NCI-H1436 treated with DMSO at 0.1 percent for 48 hours (cell line): ENCODE measurements at regions not wholly inside any gene's neighbourhood (a gene's known extent, or its start where the extent isn't known, plus 50 kb on each side); places are given as distances from the start of the nearest gene placed in this dataset.
A peak's percentile ranks its signal among the peaks of the same experiment; 100 is the strongest.
"Not testable (repeated sequence)": the region's sequence is repeated elsewhere in the genome, so short reads cannot be mapped to it uniquely, and the experiment has no call there.

Experiments
- DNase-seq: peaks from one replicate; lab custom pipeline; 2025; lab: John Stamatoyannopoulos, UW

DNA sequence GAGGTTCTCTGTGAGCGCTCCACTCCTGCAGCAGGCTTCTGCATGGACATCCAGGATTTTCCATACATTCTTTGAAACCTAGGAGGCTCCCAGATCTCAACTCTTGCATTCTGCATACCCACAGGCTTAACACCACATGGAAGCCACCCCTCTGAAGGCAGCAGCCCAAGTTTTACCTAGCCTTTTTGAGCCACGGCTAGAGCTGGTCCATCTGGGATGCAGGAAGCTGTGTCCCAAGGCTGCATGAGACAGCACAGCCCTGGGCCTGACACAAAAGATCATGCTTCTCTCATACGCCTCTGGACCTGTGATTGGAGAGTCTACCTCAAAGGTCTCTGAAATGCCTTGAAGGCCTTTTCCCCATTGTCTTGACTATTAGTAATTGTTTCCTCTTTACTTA, 53.6 kb upstream of the RPRM start:
- no peak for DNase-seq

DNA sequence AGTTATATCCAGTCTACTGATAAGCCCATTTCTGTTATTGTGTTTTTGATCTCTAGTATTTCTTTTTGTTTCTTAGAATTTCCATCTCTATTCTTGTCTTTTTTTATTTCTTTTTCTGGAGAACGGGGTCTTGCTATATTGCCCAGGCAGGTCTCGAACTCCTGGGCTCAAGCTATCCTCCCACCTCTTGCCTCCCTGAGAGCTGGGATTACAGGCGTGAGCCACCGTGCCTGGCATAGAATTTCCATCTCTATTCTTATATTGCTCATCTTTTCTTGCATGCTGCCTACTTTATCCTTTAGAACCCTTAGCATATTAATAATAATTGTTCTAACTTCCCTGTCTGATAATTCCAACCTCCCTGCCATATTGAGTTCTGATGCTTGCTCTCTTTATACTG, 55.2 kb upstream of the RPRM start:
- DNase-seq = not testable (repeated sequence)

DNA sequence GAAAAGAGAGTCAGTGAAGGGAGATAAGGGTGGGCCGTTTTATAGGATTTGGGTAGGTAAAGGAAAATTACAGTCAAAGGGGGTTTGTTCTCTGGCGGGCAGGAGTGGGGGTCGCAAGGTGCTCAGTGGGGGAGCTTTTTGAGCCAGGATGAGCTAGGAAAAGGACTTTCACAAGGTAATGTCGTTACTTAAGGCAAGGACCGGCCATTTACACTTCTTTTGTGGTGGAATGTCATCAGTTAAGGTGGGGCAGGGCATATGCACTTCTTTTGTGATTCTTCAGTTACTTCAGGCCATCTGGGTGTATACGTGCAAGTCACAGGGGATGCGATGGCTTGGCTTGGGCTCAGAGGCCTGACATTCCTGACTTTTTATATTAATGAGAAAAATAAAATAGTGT, 56.0 kb upstream of the RPRM start:
- not testable (repeated sequence) for DNase-seq

DNA sequence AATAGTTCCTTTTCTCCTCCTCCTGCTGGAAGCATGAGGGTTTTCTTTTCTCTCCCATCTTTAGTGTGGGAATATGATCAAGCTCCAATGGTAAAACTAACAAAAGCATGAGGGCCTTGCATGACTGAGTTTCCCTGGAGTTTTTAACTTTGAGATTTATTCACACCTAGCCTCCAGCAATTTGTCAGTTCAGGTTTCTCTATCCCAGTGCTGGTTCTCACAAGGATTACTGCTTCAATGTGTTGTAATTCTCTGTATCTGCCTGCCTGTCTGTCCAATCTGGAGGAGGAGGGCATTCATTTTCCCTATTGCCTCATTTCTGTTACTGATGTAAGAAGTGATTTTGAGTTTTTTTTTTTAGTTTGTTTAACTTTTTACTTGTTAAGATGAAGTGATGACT, 57.6 kb upstream of the RPRM start:
- DNase-seq = no peak

DNA sequence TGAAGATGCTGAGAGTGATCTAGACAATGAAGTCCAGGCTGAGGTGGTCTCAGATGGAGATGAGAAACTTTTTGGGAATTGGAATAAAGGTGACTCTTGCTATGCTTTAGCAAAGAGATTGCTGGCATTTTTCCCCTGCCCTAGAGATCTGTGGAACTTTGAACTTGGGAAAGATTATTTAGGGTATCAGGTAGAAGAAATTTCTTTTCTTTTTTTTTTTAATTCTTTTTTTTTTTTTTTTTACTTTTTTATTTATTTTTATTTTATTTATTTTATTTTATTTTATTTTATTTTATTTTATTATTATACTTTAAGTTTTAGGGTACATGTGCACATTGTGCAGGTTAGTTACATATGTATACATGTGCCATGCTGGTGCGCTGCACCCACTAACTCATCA, 59.5 kb upstream of the RPRM start:
- DNase-seq = not testable (repeated sequence)

DNA sequence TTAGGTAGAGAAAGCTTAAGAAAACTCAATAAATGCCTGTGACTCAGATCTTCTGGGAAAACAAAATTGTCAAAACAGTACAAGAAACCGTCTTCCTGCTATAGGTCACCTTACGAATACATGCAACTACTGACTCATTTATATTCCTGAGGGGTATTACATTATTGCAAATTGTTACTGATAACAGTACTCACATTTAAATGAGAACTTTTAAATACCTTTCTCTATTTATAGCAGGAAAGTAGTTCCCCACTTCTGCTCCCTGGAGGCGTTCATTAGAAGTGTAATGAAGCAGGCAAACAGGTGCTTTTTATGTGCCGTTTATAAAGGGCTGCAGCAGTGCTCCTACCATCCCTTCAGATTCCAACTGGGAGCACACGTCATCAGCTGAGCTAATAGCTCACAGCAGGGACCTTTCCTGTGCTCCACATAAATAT, 65.1 kb upstream of the RPRM start:
- peak; percentile 54 for DNase-seq

DNA sequence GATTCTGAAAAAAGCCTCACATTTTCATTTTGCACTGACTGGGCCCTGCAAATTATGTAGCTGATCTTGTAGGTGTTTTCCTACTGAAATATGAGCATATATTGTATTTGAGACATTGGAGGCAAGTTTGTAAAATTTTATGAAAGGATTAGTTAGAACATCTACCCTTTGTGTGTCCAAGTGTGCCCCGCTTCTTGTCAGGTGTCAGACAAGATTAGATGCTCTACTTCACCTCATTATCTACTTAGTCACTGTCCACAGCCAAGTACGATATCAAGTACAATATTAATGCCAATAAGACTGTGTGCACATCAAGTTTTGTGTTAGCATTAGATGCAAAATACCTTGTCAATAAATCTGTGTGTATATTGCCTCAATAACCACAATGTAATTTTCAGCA, 67.8 kb upstream of the RPRM start:
- DNase-seq = no peak

DNA sequence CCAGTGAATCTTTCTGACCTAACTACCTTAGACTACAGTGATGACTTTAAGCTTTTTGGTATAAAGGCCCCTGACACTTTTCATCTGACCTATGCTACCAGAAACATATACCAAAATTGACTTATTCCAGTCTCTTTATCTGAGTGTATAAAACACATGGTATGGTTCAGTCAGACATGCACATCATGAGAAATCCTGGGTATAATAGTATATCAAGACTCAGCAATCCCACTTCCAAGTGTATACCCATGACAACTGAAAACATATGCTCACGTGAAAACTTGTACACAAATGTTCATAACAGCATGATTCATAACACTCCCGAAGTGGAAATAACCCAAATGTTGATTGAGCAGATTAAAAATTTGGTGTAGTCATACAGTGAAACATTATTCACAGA, 70.0 kb upstream of the RPRM start:
- no peak for DNase-seq

DNA sequence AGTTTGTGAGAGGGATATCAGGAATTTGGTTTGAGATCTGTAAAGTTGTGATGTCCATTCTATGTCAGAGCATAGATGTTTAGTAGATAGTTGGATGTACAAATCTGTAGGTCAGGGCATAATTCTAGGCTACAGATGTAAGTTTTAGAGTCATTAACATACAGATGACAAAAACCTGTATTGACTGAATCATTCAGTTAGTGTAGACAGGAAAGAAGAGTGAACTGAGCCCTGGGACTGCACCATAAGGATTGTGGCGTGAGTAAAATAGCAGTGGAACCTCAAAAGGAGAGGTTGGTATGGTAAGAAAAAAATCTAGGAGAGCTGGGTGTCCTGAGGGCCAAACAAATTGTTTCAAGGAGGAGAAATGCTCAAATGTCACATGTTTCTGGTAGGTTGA, 73.1 kb upstream of the RPRM start:
- no peak for DNase-seq

DNA sequence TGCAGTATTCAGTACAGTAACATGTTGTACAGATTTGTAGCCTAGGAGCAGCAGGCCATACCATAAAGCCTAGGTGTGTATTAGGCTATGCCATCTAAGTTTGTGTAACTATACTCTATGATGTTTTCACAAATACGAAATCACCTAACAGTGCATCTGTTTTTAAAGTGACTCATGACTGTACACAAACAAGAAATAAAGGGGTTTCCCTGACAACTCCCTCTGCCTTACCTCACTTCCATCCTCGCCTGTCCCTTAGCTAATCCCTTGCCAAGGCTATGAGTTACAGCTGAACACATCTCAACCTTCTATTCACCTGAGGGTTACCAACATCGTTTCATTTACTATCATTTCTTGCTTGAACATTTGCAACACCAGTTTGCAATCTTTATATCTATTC, 78.6 kb upstream of the RPRM start:
- DNase-seq = no peak

DNA sequence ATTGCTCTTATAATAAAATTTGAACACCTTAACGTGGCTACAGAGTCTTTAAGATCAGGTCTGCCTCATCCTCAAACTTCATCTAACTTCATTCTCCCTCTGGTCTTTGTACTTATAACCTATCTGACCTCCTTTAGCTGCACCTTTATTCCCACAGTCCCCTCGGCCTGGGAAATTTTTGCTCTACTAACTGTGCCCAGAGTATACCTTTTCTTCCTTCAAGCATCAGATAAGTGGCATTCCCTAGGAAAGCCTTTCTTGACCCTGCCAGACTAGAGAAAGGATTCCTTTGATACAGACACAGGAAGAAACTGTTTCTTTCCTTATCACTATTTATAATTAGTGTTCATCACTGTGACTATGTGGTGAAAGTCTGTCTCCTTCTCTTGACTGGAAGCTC, 79.2 kb upstream of the RPRM start:
- no peak for DNase-seq

DNA sequence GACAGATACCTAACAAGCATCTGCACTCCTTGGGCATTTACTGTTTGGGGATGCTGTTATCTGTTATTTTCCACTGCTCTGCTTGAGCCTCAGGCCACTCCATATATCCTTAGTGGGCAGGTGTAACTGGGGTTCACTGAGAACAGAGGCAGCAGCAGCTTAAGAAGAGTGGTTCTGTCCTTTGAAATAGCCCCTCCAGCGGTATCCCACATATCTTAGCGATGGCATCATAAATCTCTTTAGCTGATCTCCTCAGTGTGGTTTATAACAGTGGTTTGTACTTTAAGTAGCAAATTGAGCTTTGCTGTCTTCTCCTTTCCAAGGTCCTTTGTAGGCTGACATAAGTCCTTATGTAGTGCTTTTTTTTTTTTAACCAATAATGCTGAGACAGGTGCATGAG, 79.7 kb upstream of the RPRM start:
- no peak for DNase-seq

DNA sequence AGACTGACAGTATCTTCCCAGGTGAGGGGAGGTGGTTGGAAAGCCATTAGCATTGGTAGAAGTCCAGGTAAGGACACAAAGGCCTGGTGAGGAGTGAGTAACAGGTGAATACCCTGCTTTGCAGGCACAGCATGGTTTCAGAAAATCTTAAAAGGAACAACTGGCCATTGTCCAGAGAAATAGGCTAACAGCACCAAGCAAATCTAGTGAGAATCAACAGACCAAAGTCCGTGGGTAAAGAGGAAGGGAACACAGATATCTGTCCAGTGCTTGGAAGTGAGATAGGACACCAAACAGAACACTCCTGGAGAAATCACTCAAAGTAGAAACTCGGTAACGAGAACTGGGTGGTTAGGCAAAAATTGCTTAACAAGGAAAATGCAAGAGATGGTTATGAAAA, 88.8 kb upstream of the RPRM start:
- DNase-seq = no peak

DNA sequence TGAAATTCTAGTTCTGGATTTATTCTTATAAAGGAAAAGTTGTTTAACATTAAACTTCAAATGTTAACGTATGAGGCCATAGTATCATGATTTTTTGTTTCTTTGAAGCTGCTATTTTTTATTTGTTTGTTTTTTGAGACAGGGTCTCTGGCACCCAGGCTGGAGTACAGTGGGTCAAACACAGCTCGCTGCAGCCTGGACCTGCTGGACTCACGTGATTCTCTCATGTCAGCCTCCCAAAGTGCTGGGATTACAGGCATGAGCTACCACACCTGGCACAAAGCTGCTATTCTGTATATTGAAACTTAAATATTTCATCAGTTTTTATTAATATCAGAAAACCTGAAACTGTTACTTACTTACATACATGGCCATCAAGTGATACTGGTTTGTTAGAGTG, 89.5 kb upstream of the RPRM start:
- no peak for DNase-seq

DNA sequence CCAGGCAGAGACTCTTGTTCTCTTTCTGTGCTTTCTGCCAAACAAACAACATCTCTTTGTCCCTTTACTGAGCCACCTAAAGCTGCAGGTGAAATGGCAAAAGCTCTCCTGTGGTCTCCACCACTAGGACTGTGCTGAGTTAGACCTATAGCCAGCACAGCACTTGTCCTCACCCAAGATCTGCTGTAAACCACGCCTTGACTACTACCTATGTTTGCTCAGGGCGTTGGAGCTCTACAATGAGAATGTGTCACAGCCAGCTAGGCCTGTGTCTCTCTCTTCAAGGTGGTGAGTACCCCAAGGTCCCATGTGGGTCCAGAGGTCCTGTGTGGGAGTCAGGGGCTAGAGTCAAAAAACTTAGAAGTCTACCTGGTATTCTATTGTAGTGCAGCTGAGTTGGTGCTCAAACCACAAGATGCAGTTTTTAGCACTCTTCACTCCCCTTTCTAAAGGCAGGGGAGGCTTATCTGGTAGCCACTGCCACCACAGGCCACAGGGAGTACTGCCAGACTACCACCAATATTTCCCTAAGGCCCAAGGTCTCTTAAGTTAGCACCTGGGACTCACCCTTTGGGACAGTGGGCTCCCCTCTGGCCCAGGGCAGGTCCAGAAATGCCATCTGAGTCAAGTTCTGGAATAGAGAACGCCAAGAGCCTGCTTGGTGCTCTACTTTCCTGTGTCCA, 96.8 kb upstream of the RPRM start:
- DNase-seq = no peak

DNA sequence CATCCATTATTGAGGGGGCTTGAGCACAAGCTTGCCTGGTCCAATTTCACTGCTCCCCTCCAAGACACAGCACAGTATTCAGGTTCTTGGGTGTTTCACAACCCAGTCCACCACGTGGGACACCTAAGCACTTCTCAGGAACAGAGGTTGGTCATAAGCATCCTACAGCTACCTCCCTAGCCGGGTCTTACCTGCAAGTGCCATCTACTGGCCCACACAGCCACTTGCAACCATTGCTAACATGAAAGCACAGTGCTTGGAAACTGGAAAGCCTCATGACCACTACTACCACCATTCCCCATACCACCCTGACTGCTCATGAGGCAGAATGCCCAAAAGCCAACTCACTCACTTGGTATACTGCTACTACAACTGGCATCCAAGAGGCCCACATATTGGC, 105.7 kb upstream of the RPRM start:
- DNase-seq = no peak

DNA sequence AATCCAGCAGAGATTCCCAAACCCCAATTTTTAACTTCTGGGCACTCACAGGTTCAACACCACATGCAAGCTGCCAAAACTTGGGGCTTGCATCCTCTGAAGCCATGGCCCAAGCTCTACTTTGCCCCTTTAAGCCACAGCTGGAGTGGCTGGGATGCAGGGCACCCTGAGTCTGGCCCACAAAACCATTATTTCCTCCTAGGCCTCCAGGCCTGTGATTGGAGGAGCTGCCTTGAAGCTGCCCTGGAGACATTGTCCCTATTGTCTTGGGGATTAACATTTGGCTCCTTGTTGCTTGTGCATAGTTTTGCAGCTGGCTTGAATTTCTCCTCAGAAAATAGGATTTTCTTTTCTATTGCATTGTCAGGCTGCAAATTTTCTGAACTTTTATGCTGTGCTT, 109.8 kb upstream of the RPRM start:
- no peak for DNase-seq

DNA sequence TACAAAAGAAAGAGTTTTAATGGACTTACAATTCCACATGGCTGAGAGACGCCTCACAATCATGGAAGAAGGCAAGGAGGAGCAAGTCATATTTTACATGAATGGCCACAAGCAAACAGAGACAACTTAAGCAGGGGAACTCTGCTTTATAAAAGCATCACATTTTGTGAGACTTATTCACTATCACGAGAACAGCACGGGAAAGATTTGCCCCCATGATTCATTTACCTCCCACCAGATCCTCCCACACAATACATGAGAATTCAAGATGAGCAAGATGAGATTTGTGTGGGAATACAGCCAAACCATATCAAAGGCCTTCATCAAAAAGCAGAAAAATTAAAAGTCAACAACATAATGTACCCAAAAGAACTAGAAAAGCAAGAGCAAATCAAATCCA, 111.0 kb upstream of the RPRM start:
- DNase-seq = no peak

DNA sequence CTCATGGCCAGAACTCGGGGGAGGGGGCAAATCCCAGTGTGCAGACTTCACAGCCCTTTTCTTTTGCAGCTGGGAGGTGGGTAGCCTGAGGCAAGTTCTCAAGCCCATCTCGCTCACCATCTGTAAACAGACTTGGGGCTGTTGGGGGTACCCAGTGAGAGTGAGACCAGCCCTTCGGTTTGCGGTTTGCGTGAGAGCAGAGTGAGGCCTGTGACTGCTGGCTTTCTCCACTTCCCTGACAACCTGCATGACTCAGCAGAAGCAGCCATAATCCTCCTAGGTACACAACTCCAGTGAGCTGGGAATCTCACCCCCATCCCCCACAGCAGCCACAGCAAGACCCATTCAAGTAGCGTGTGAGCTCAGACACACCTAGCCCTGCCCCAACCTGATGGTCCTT, 114.5 kb upstream of the RPRM start:
- DNase-seq = not testable (repeated sequence)

DNA sequence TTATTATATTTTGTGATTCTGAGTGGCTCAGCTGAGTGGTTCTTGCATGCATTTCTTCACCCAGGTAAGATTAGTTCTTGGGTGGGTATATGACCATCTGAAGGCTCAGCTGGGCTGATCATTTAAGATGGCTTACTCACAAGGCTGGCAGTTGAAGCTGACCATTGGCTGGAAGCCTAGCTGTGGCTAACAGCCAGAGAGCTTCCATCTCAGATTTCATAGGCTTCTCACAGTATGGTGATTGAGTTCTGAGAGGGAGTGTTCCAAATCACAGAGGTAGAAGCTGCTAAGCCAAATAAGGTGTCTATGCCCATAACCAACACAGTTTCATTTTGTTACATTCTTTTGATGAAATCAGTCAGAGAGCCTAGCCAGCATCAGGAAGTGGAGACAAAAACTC, 117.4 kb upstream of the RPRM start:
- peak; percentile 6 for DNase-seq

DNA sequence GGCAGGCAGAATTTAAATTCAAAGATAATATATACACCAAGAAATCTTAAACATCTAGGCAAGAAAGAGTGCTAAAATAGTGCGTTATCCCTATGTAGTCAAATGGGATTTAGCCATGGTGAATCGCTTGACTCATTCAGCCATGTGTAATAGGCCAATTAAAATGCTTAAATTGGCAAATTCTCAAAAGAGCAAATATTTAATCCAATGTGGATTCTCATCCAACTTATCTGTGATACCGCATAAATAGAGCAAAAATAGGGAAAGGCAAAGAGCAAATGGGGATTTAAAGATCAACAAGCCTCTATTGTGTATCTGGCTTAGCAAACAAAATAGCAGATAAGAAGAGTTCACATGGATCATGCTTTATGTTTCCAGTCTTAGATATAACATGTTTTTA, 123.2 kb upstream of the RPRM start:
- no peak for DNase-seq

DNA sequence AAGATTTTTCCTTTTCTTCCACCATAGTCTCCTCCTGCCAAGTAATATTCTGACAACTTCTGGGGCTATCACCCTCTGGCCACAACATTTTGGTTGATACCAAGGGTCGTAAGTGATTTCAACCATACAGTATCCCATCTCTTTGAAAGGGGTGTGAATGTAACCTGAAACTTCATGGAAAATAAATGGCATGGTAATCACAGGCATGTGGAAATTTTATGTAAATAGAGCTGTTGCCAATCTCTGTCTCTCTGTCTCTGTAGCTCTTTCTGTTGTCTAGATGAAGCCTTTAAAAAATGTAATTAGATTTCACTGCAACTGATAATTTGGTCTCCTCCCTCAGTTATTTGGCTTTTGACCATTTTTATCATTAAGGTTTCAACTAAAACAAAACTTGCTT, 125.6 kb upstream of the RPRM start:
- no peak for DNase-seq

DNA sequence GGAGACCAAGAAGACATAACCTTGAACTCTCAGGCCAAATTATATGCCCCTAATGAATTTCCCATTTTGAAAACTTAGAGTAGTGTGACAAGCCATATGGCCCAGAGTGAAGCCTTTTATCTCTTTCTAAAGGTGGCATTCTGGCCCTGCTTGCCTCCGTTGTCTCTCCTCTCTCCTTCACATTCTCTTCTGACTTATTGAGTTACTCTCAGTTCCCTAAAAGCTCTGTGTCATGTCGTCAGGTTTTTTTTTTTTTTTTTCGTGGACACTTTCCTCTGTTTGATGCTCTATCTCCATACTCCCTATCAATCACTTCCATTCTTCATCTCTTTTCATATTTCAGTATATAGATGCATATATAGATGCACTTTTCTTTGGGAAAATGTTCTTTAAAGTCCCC, 128.1 kb upstream of the RPRM start:
- DNase-seq = no peak

DNA sequence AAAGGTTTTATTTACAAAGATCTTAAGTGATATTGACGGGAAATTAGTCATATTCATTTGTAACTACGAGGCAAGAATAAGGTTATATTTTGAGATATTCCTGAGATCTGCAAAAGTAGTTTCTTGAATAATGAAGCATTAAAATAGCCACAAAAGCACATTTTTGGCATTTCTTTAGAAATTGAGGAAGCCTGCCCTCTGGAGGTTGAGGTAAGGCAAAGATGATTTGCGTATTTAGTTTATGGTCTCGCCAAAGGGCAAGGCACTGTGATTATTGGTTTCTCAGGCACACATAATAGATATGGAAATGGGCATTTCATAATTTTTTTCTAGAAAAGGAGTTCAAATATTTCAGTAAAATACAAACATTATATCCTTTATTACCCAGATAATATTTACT, 143.7 kb upstream of the RPRM start:
- DNase-seq = no peak

DNA sequence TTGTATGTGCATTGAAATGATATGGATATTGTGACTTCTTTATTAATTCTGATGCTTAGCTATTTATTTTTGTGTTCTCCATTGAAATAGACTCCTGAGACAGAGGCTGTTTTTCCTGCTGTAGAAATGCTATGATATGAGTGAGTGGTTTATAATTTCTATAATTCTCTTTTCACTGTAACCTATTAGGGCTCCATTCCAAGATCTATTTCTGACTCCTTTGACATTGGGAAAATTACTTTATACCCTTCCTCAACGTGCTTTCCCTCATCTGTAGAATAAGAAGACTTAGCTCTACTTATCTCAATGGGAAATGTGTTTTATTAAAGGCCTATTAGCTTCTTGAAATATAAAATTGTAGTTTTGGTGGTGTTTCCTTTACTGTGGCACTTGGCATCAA, 144.5 kb upstream of the RPRM start:
- DNase-seq = no peak
